HepG2 (cell line): ENCODE measurements at regions not wholly inside any gene's neighbourhood (a gene's known extent, or its start where the extent isn't known, plus 50 kb on each side); places are given as distances from the start of the nearest gene placed in this dataset.

Experiments used
- ATAC-seq: fragments of 200-7000 bp; cut with Tn5 transposase; 3 replicates; pipeline ENCODE4 v1.9.1; 2020; ENCODE audit warnings: mild to moderate bottlenecking, moderate library complexity
- BruUV-seq: library from RNA; stranded (reverse); fragments of 400-500 nt; replicated peaks from 2 replicates; lab custom pipeline; 2021; lab: Mats Ljungman, UMichigan
- CTCF ChIA-PET: fragments of 300-600 bp; formaldehyde crosslinking; extraction: SDS; loops from one replicate; lab custom pipeline; 2021; ENCODE audit warnings: low total read pairs, inconsistent platforms, low intra/inter-chr PET ratio; lab: Yijun Ruan, JAX
- POLR2A ChIA-PET: fragments of 350-600 bp; sonication (Branson Sonifier 250); formaldehyde crosslinking; loops from one replicate; lab custom pipeline; 2020; ENCODE audit warnings: antibody characterized with exemption, inconsistent platforms; lab: Yijun Ruan, JAX
- DNase-seq: peaks from one replicate; pipeline ENCODE4 v3.0.0-alpha.2; 2015; ENCODE audit warnings: low spot score
- FAIRE-seq: peaks from 3 replicates; lab custom pipeline; 2011; peaks lifted over from hg19 to GRCh38; lab: Jason Lieb, UNC
- H2AFZ ChIP-seq: one replicate; pipeline ENCODE4 v1.6.1; 2011; ENCODE audit warnings: low read length, inconsistent platforms
- H3K27ac ChIP-seq: fragments of 300-600 bp; 3 replicates; pipeline ENCODE4 v1.8.0; 2011; ENCODE audit warnings: mixed run types, mild to moderate bottlenecking, mixed read lengths, low read length, inconsistent platforms; ENCODE audit not compliant: insufficient read depth; ENCODE audit errors: extremely low read length
- H3K27me3 ChIP-seq, 2 experiments: fragments of 200-600 bp in 1 of 2; 2 replicates in 1 of 2; 3 replicates in 1 of 2; pipeline versions ENCODE4 v1.6.0 to v1.8.0; 2011; ENCODE audit warnings: low read length in 2 of 2, mild to moderate bottlenecking in 2 of 2, moderate library complexity in 2 of 2, inconsistent platforms in 1 of 2; ENCODE audit not compliant: insufficient read depth in 2 of 2, control insufficient read depth in 1 of 2
- H3K36me3 ChIP-seq, 2 experiments: fragments of 200-600 bp in 1 of 2; replicated peaks in 1 of 2; 2 replicates in 1 of 2; 3 replicates in 1 of 2; pipeline versions ENCODE4 v1.5.1 to v1.8.0; 2011; ENCODE audit warnings: low read length in 2 of 2, inconsistent platforms in 1 of 2; ENCODE audit not compliant: insufficient read depth in 2 of 2, control insufficient read depth in 1 of 2
- H3K4me1 ChIP-seq: 2 replicates; pipeline ENCODE4 v1.5.1; 2012; ENCODE audit warnings: low read length, inconsistent platforms; ENCODE audit not compliant: insufficient read depth
- H3K4me2 ChIP-seq: 2 replicates; pipeline ENCODE4 v1.6.0; 2011; ENCODE audit warnings: low read depth, low read length, inconsistent platforms
- H3K4me3 ChIP-seq, 3 experiments: fragments of 200-600 bp in 1 of 3; sonication (generic), shearing (Covaris generic) in 1 of 3; replicated peaks in 1 of 3; 2 replicates each; pipeline ENCODE4 v1.5.1; 2011 to 2016; ENCODE audit warnings: low read length in 3 of 3, inconsistent platforms in 2 of 3, low read depth in 2 of 3, mild to moderate bottlenecking in 2 of 3, control low read depth in 1 of 3, mixed read lengths in 1 of 3; ENCODE audit not compliant: insufficient read depth in 1 of 3
- H3K79me2 ChIP-seq: one replicate; pipeline ENCODE4 v1.6.1; 2011; ENCODE audit warnings: low read length, inconsistent platforms; ENCODE audit not compliant: insufficient read depth
- H3K9ac ChIP-seq: 2 replicates; pipeline ENCODE4 v1.6.0; 2011; ENCODE audit warnings: mild to moderate bottlenecking, low read depth, low read length, inconsistent platforms; ENCODE audit not compliant: insufficient read depth
- H3K9me3 ChIP-seq: 2 replicates; pipeline ENCODE4 v1.5.1; 2012; ENCODE audit warnings: mild to moderate bottlenecking, low read length
- H4K20me1 ChIP-seq: 2 replicates; pipeline ENCODE4 v1.6.0; 2011; ENCODE audit warnings: inconsistent platforms, mild to moderate bottlenecking, low read length, moderate library complexity; ENCODE audit not compliant: insufficient read depth
- CENPX ChIP-seq: sonication (generic); formaldehyde crosslinking; IDR thresholded peaks from 2 replicates; pipeline ENCODE4 v1.9.0; 2021; ENCODE audit warnings: mild to moderate bottlenecking, missing genetic modification reagents, moderate library complexity
- NRL ChIP-seq: sonication (generic); formaldehyde crosslinking; IDR thresholded peaks from 2 replicates; pipeline ENCODE4 v1.5.0; 2020; ENCODE audit warnings: missing genetic modification reagents, mild to moderate bottlenecking, moderate library complexity, borderline replicate concordance
- PHF8 ChIP-seq: sonication (generic); formaldehyde crosslinking; IDR thresholded peaks from 2 replicates; pipeline ENCODE4 v1.5.0; 2020; ENCODE audit warnings: missing genetic modification reagents
- POLR2AphosphoS2 ChIP-seq: IDR thresholded peaks from 2 replicates; pipeline ENCODE4 v1.6.1; 2011; ENCODE audit warnings: low read depth, low read length, improper control_type of control experiment
- SMAD3 ChIP-seq: sonication (generic); formaldehyde crosslinking; IDR thresholded peaks from 2 replicates; pipeline ENCODE4 v1.4.0; 2020; ENCODE audit warnings: missing genetic modification reagents
- ZBTB14 ChIP-seq: sonication (generic); formaldehyde crosslinking; IDR thresholded peaks from 2 replicates; pipeline ENCODE4 v1.4.0; 2020; ENCODE audit warnings: missing genetic modification reagents
- ZBTB37 ChIP-seq: sonication (generic); formaldehyde crosslinking; IDR thresholded peaks from 2 replicates; pipeline ENCODE4 v1.4.0; 2020; ENCODE audit warnings: mild to moderate bottlenecking, missing genetic modification reagents
- WGBS: methylation state at CpG from one replicate; pipeline ENCODE4 v1.1.6; 2017; ENCODE audit warnings: low lambda C conversion rate; 5-methylcytosine and 5-hydroxymethylcytosine counted together
- in situ Hi-C: cut with HindIII; loops from 2 replicates; pipeline ENCODE4 v1.10.0; 2017; ENCODE audit warnings: low pct_unique_long_range_greater_than_20kb; ENCODE audit not compliant: extremely low pct_ligation_motif_present
- intact Hi-C: fragments of 100-400 bp; cut with micrococcal nuclease; formaldehyde crosslinking; loops from one replicate; pipeline ENCODE4 v1.10.0; 2022; ENCODE audit not compliant: unreplicated experiment

- no peaks in the 10 kb centered on the region for H4K20me1 ChIP-seq
- H3K27ac ChIP-seq: no peak overlapping the region
- ATAC-seq (no peak), FAIRE-seq (no peak), DNase-seq (no peak)
- no peaks in the 10 kb centered on the region for H3K27me3 ChIP-seq
- intact Hi-C loops (no loop called here), in situ Hi-C loops (no loop called here)
- no peak for TF ChIP-seq SMAD3
- TF ChIP-seq POLR2AphosphoS2: no peak
- no peak for TF ChIP-seq NRL (CRISPR knock-in tag)
- H3K4me3 ChIP-seq: no peak overlapping the region
- H2AFZ ChIP-seq: no peak overlapping the region
- BruUV-seq: no TSS peak
- H3K9ac ChIP-seq: no peak overlapping the region
- H3K4me1 ChIP-seq: no peaks in the 10 kb centered on the region
- 10% methylated on average over 6 of the region's 6 CpGs for WGBS
- H3K4me2 ChIP-seq: no peak overlapping the region
- H3K79me2 ChIP-seq: no peaks in the 10 kb centered on the region
- ChIA-PET POLR2A (no interaction called here), CTCF (no interaction called here)
- no peaks in the 10 kb centered on the region for H3K36me3 ChIP-seq
- peaks cover 7% of the 10 kb centered on the region; the same call in 1 of the 2 replicates for H3K9me3 ChIP-seq
These were observed 662.7 kb upstream of the POT1 start for GRCh38 chr7:125592331-125592730.

GRCh38 chr7:125573126-125573525, 643.5 kb upstream of the POT1 start:
- no peak for ATAC-seq
- DNase-seq: no peak
- Histone ChIP-seq H2AFZ (no peak overlapping the region), H3K27ac (no peak overlapping the region), H3K4me2 (no peak overlapping the region), H3K9me3 (peaks cover 6% of the 10 kb centered on the region; the same call in 1 of the 2 replicates), H3K36me3 (no peaks in the 10 kb centered on the region), H4K20me1 (no peaks in the 10 kb centered on the region), H3K9ac (no peak overlapping the region), H3K27me3 (no peaks in the 10 kb centered on the region), H3K79me2 (no peaks in the 10 kb centered on the region), H3K4me3 (no peak overlapping the region), H3K4me1 (no peaks in the 10 kb centered on the region)
- no peak for TF ChIP-seq ZBTB37 (CRISPR knock-in tag)
- no peak for TF ChIP-seq CENPX
- no peak for TF ChIP-seq PHF8
- no peak for TF ChIP-seq ZBTB14 (CRISPR knock-in tag)
- WGBS: 2% methylated on average over 4 of the region's 4 CpGs
- ChIA-PET CTCF (no interaction called here), POLR2A (no interaction called here)
- no peak for FAIRE-seq
- intact Hi-C loops: no loop called here
- no TSS peak for BruUV-seq
- in situ Hi-C loops: no loop called here
